ENCODE measurements at regions not wholly inside any gene's neighbourhood (a gene's known extent, or its start where the extent isn't known, plus 50 kb on each side); places are given as distances from the start of the nearest gene placed in this dataset.

DNA sequence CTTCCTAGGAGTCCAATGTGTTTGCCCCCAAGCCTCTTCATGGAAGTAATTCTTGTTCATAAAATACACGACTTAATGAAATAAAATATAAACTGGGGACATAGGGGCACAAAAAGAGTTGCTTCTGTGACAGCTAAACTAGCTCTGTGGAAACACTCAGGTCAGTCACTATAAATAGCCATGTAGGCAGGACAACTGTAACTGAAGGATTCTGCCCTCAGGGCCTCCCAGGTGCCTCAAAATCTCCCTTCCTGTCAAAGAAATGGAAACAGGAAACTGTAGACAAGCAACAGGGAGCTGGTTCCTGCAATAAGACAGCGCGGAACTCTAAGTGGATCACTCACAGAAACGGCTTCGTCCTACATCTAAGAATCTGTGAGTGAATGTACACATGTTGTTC is 178.1 kb upstream of the ZFHX3 start:
- TF ChIP-seq, protein P1, sequence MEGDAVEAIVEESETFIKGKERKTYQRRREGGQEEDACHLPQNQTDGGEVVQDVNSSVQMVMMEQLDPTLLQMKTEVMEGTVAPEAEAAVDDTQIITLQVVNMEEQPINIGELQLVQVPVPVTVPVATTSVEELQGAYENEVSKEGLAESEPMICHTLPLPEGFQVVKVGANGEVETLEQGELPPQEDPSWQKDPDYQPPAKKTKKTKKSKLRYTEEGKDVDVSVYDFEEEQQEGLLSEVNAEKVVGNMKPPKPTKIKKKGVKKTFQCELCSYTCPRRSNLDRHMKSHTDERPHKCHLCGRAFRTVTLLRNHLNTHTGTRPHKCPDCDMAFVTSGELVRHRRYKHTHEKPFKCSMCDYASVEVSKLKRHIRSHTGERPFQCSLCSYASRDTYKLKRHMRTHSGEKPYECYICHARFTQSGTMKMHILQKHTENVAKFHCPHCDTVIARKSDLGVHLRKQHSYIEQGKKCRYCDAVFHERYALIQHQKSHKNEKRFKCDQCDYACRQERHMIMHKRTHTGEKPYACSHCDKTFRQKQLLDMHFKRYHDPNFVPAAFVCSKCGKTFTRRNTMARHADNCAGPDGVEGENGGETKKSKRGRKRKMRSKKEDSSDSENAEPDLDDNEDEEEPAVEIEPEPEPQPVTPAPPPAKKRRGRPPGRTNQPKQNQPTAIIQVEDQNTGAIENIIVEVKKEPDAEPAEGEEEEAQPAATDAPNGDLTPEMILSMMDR (IDR thresholded peaks at IDR 0.05) = no peak
- TF ChIP-seq POLR2A (IDR thresholded peaks at IDR 0.05) = no peak
- TF ChIP-seq POLR2AphosphoS5 (IDR thresholded peaks at IDR 0.05) = no peak
- TF ChIP-seq EP300 (IDR thresholded peaks at IDR 0.05) = no peak

Measured in upper lobe of left lung (tissue), 4 donors.